B cell (primary cell): ENCODE measurements at regions not wholly inside any gene's neighbourhood (a gene's known extent, or its start where the extent isn't known, plus 50 kb on each side); places are given as distances from the start of the nearest gene placed in this dataset.

ENCODE experiments used
- ATAC-seq: fragments of 200-7000 bp; cut with Tn5 transposase; one replicate; pipeline ENCODE4 v1.10.0; 2021; ENCODE audit warnings: low read depth, mild to moderate bottlenecking, moderate number of reproducible peaks, moderate library complexity
- CTCF ChIA-PET: fragments of 350-600 bp; sonication (Branson Sonifier 250); formaldehyde crosslinking; loops from one replicate; lab custom pipeline; 2021; ENCODE audit warnings: antibody characterized with exemption, inconsistent platforms; lab: Charles Lee
- POLR2A ChIA-PET: fragments of 350-600 bp; sonication (Branson Sonifier 250); formaldehyde crosslinking; loops from one replicate; lab custom pipeline; 2021; ENCODE audit warnings: antibody characterized with exemption; lab: Charles Lee
- DNase-seq: peaks from one replicate; pipeline ENCODE4 v3.0.0; 2013
- H2AFZ ChIP-seq: 2 replicates; pipeline ENCODE4 v1.6.1; 2012; ENCODE audit warnings: mild to moderate bottlenecking, low read depth, low read length; ENCODE audit not compliant: insufficient read depth, poor library complexity, severe bottlenecking
- H3K27ac ChIP-seq, 2 donors: 1 replicate in 1 of 2; 2 replicates in 1 of 2; pipeline ENCODE4 v1.5.1; 2012 to 2013; ENCODE audit warnings: low read length in 2 of 2, mild to moderate bottlenecking in 2 of 2, moderate library complexity in 1 of 2
- H3K27me3 ChIP-seq, 4 experiments: fragments of 200-600 bp in 1 of 4; sonication (generic) in 1 of 4; replicated peaks in 1 of 4; 1 replicate in 2 of 4; 2 replicates in 2 of 4; pipeline versions ENCODE4 v1.6.1 to v1.7.0; 2013 to 2016; ENCODE audit warnings: low read length in 3 of 4, mild to moderate bottlenecking in 2 of 4, mixed read lengths in 1 of 4, moderate library complexity in 1 of 4; ENCODE audit not compliant: insufficient read depth in 4 of 4, control insufficient read depth in 3 of 4; ENCODE audit errors: control extremely low read depth in 1 of 4
- H3K36me3 ChIP-seq, 2 experiments: replicated peaks in 1 of 2; 1 replicate in 1 of 2; 2 replicates in 1 of 2; pipeline versions ENCODE4 v1.6.1 to v1.7.1; 2013; ENCODE audit warnings: low read length in 1 of 2; ENCODE audit not compliant: insufficient read depth in 2 of 2, control insufficient read depth in 1 of 2; ENCODE audit errors: control extremely low read depth in 1 of 2, extremely low read depth in 1 of 2
- H3K4me1 ChIP-seq, 2 donors: fragments of 200-600 bp in 1 of 2; sonication (generic) in 1 of 2; 1 replicate in 1 of 2; 2 replicates in 1 of 2; pipeline versions ENCODE4 v1.5.1 to v1.6.1; 2013 to 2017; ENCODE audit warnings: low read length in 2 of 2; ENCODE audit not compliant: control insufficient read depth in 2 of 2, insufficient read depth in 2 of 2
- H3K4me2 ChIP-seq: replicated peaks from 2 replicates; pipeline ENCODE3; 2012; ENCODE audit warnings: mild to moderate bottlenecking, low read depth, low read length; ENCODE audit not compliant: poor library complexity, severe bottlenecking
- H3K4me3 ChIP-seq, 5 experiments: fragments of 200-600 bp in 1 of 5; sonication (generic) in 1 of 5; 1 replicate in 3 of 5; 2 replicates in 2 of 5; pipeline versions ENCODE4 v1.5.1 to v1.7.0; 2011 to 2016; ENCODE audit warnings: low read length in 4 of 5, mild to moderate bottlenecking in 4 of 5, low read depth in 2 of 5, control low read depth in 1 of 5, moderate library complexity in 1 of 5; ENCODE audit not compliant: insufficient read depth in 1 of 5; ENCODE audit errors: control extremely low read depth in 1 of 5, extremely low read depth in 1 of 5
- H3K79me2 ChIP-seq: fragments of 200-600 bp; sonication (generic); one replicate; pipeline ENCODE4 v1.6.0; 2016; ENCODE audit warnings: low read length; ENCODE audit not compliant: control insufficient read depth, insufficient read depth
- H3K9ac ChIP-seq: fragments of 200-600 bp; sonication (generic); 2 replicates; pipeline ENCODE4 v1.6.1; 2017; ENCODE audit warnings: mild to moderate bottlenecking, low read length, moderate library complexity
- H3K9me3 ChIP-seq, 3 donors: one replicate each; pipeline versions ENCODE4 v1.6.1 to v1.7.1; 2013; ENCODE audit warnings: low read length in 2 of 3; ENCODE audit not compliant: control insufficient read depth in 2 of 3, insufficient read depth in 1 of 3; ENCODE audit errors: control extremely low read depth in 1 of 3
- H4K20me1 ChIP-seq: 2 replicates; pipeline ENCODE4 v1.6.0; 2012; ENCODE audit warnings: mild to moderate bottlenecking, low read length; ENCODE audit not compliant: insufficient read depth, control insufficient read depth, poor library complexity, severe bottlenecking
- H3K27ac Mint-ChIP-seq: one replicate; pipeline ENCODE4 v1.8.0; 2021; ENCODE audit warnings: mixed read lengths
- H3K27me3 Mint-ChIP-seq: one replicate; pipeline ENCODE4 v1.8.0; 2021; ENCODE audit warnings: mixed read lengths
- H3K4me1 Mint-ChIP-seq: one replicate; pipeline ENCODE4 v1.8.0; 2021; ENCODE audit warnings: mixed read lengths
- H3K4me3 Mint-ChIP-seq: one replicate; pipeline ENCODE4 v1.8.0; 2021; ENCODE audit warnings: mixed read lengths
- H3K9me3 Mint-ChIP-seq: one replicate; pipeline ENCODE4 v1.8.0; 2022; ENCODE audit warnings: mixed read lengths; ENCODE audit not compliant: insufficient read depth
- CTCF ChIP-seq: fragments of 200-600 bp; IDR thresholded peaks from one replicate; pipeline ENCODE4 v1.8.0; 2022; ENCODE audit warnings: antibody characterized with exemption, mild to moderate bottlenecking
- EZH2 ChIP-seq: IDR thresholded peaks from 2 replicates; pipeline ENCODE4 v1.6.1; 2012; ENCODE audit warnings: borderline replicate concordance, low read depth, mild to moderate bottlenecking, moderate library complexity, low read length; ENCODE audit not compliant: insufficient read depth, poor library complexity, severe bottlenecking
- WGBS: methylation state at CpG from one replicate; pipeline ENCODE4 v1.1.5; 2013; ENCODE audit warnings: missing lambda C conversion rate; ENCODE audit not compliant: insufficient coverage; 5-methylcytosine and 5-hydroxymethylcytosine counted together
- intact Hi-C: fragments of 100-400 bp; cut with micrococcal nuclease; formaldehyde crosslinking; loops from one replicate; pipeline ENCODE4 v1.10.0; 2022

- Mint-ChIP-seq H3K27ac (no peak overlapping the region), H3K4me1 (no peaks in the 10 kb centered on the region), H3K4me3 (no peak overlapping the region), H3K9me3 (peaks cover 10% of the 10 kb centered on the region), H3K27me3 (no peaks in the 10 kb centered on the region)
- H3K4me2 ChIP-seq = no peak overlapping the region
- no peak overlapping the region for H3K9ac ChIP-seq
- no peak overlapping the region for H3K4me3 ChIP-seq
- no peaks in the 10 kb centered on the region for H3K36me3 ChIP-seq
- H3K27ac ChIP-seq = no peak overlapping the region
- H3K79me2 ChIP-seq = no peaks in the 10 kb centered on the region
- DNase-seq = no peak
- TF ChIP-seq EZH2 (no peak), CTCF (no peak)
- CTCF ChIA-PET = no interaction called here
- H3K9me3 ChIP-seq = peaks cover 0 to 11% (median 0%) of the 10 kb centered on the region in 3 donors
- H2AFZ ChIP-seq = no peak overlapping the region
- 50% methylated on average over 1 of the region's 2 CpGs for WGBS
- no peaks in the 10 kb centered on the region for H3K4me1 ChIP-seq
- no peak for ATAC-seq
- POLR2A ChIA-PET = no interaction called here
- intact Hi-C loops = no loop called here
- H4K20me1 ChIP-seq = no peaks in the 10 kb centered on the region
- no peaks in the 10 kb centered on the region for H3K27me3 ChIP-seq
Observed at GRCh38 chr10:56068040-56068439, 293.0 kb downstream of the ZWINT start.

DNA sequence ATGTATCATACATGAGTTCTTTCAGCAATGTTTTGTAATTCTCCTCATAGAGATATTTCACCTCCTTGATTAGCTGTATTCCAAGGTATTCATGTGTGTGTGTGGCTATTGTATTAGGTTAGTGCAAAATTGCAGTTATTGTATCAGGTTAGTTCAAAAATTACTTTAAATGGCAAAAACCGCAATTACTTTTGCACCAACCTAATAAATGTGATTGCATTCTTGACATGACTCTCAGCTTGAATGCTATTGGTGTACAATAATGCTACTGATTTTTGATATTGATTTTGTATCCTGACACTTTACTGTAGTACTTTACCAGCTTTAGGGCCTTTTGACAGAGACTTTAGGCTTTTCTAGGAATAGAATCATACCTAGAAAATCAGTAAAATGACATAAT lies 297.4 kb downstream of the ZWINT start:
- ATAC-seq (no peak), DNase-seq (no peak)
- Mint-ChIP-seq H3K4me3 (no peak overlapping the region), H3K4me1 (no peaks in the 10 kb centered on the region), H3K9me3 (peaks cover 7% of the 10 kb centered on the region), H3K27ac (no peak overlapping the region), H3K27me3 (no peaks in the 10 kb centered on the region)
- Histone ChIP-seq H3K27me3 (no peaks in the 10 kb centered on the region), H3K4me2 (no peak overlapping the region), H3K27ac (no peak overlapping the region), H3K4me3 (no peak overlapping the region), H3K79me2 (no peaks in the 10 kb centered on the region), H3K9me3 (peaks cover 0 to 11% (median 0%) of the 10 kb centered on the region in 3 donors), H4K20me1 (no peaks in the 10 kb centered on the region), H3K4me1 (no peaks in the 10 kb centered on the region), H3K9ac (no peak overlapping the region), H3K36me3 (no peaks in the 10 kb centered on the region), H2AFZ (no peak overlapping the region)
- ChIA-PET CTCF (no interaction called here), POLR2A (no interaction called here)
- TF ChIP-seq EZH2 (no peak), CTCF (no peak)
- no CpG with 5 or more reads among the region's 1 CpG for WGBS
- intact Hi-C loops = no loop called here
